IPS DF 4.7 (cell line): ENCODE measurements at regions not wholly inside any gene's neighbourhood (a gene's known extent, or its start where the extent isn't known, plus 50 kb on each side); places are given as distances from the start of the nearest gene placed in this dataset.

Source experiments
- DNase-seq: peaks from one replicate; pipeline ENCODE4 v3.0.0-alpha.2; 2013; ENCODE audit warnings: low spot score; ENCODE audit errors: extremely low read depth

DNA sequence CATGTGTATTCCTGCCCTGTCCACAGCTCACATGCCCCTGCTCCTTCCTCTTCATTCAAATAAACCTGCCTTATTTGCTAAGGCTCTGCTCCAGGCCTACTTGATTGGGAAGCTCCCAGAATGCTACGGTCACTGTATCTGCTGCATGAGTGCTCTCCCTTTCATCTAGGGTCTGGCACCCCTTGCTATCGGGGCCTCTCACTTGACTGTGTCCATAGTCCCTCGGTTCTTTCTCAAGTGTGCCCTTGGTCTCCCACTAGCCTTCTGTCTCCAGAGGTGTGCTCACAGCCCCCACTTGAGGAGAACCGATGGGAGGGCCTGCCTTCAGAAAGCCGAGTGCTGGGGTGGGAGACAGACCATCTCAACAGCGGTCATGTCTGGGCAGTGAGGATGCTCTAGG lies 57.4 kb upstream of the NMNAT3 start:
- DNase-seq, result no peak

- DNase-seq, result no peak
These were observed 55.0 kb upstream of the NMNAT3 start for GRCh38 chr3:139732729-139733128.

GRCh38 chr3:139729300-139729699 lies 51.5 kb upstream of the NMNAT3 start:
- DNase-seq, result no peak

DNA sequence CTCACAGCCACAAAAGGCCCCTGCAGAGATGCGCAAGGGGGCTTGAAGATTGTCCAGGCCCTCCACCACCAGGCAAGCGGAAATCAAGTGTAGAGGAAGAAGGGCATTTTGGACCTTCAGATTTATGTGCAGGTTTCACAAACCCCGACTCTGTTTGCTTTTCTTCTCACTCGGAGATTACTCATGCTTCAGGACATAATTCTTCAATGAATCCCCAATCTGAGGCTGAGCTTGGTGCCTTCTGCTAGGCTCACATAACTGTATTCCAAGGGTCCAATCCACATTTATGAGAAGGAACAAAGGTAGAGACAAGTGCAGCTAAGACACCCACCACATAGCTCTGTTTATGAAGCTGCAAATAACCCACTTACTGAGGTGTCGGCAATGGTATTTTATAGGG lies 50.6 kb upstream of the NMNAT3 start:
- no peak for DNase-seq
